Dermis blood vessel endothelial cell (primary cell): ENCODE measurements at regions not wholly inside any gene's neighbourhood (a gene's known extent, or its start where the extent isn't known, plus 50 kb on each side); places are given as distances from the start of the nearest gene placed in this dataset.

Experiments used
- DNase-seq: peaks from one replicate; pipeline ENCODE4 v3.0.0; 2010

DNA sequence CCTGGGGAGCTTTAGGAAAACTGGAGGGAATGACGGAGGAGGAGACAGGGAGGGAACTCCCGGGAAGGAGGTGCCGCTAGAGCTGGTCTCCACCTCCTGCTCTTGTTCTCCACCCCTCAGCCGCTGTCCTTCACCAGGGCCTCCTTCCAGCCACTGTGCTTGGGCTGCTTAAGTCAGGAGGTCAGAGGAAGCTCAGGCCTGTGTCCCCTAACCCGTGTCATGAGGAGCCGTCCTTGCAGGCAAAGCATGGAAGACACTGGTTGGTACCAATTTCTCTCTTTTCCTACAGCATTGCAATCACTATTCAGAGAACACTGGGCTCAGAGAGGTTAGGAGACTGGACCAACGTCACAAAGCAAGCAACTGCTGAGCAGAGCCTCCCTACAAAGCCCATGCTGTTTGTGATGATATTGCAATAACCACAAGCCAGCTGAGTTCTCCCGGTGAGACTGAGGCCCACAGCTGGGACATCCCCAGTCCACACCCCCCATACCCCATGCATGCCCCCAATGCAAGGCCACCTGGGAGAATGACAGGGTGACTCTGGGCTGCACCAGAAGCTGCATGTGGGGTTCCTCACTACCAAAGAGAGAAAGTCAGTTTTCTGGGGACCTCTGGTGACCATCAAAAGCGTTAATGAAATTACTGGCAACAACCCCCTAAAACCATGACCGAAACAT lies 427.5 kb downstream of the NPHP4 start:
- no peak for DNase-seq

DNA sequence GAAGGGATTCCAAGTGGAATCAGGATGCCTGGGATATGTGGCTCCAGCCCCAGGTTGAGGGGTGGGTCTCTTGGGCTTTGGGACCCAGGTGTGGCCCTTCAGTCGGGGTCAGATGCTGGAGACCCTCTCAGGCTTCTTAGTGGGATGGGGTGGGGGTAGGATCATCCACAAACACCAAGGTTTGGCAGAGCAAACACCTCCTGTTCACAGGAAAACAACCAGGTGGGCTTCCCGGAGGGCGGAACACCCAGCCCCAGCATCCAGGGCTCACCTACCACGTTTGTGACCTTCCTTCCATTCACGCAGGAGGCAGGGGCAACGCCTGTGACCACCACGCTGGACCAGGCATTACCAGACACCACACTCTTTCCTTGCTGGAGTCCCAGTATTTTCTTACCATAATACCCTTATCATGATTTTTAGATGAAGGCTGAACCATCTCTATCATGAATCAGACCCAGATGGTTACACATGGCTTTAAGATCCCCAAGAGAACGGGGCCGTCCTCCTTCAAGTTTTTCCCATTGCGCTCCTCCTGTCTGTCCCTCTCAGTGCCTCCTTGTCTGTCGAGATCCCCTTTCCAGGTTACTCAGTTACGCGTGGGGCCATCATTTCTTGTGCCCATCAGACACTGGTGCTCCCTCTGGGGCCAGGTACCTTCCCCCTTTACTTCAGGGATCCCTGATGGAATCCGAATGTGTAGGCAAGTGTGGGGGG lies 428.2 kb downstream of the NPHP4 start:
- DNase-seq, result no peak

DNA sequence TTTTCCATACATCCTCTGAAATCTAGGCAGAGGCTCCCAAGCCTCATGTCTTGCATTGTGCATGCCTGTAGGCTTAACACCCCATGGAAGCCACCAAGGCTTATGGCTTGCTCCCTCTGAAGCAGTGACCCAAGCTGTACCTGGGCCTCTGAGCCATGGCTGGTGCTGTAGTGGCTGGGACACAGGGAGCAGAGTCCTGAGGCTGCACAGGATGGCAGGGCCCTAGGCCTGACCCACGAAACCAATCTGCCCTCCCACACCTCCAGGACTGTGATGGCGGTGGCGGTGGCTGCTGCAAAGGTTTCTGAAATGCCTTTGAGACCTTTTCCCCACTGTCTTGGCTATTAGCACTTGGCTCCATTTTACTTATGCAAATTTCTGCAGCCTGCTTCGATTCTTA lies 429.5 kb downstream of the NPHP4 start:
- DNase-seq, result no peak

DNA sequence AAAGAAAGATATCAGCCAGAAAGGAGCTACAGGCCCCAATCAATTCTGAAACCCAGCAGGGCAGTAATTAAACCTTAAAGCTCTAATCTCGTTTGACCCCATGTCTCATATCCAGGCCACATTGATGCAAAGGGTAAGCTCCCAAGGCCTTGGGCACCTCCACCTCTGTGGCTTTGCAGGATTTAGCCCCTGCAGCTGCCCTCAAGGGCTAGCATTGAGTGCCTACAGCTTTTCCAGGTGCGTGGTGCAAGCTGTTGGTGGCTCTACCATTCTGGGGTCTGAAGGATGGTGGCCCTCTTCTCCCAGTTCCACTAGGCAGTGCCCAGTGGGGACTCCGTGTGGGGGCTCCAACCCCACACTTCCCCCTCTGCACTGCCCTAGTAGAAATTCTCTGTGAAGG lies 429.9 kb downstream of the NPHP4 start:
- DNase-seq, result no peak

DNA sequence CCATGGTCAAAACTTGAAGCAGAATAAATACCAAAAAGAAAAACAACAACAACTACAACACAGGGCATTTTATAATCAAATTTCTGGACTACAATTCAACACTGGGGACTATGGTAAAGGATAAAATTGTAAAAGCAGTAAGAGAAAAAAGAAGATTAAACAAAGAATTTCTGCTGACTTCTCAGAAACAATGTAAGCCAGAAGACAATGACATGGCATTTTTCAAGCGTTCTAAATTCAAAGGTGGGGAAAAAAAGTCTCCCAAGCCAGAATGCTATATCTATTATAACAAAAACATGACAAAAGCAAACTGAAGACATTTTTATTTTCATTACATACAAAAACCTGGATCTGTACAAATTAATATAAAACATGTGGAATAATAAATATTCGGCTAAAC lies 433.1 kb downstream of the NPHP4 start:
- DNase-seq, result no peak

DNA sequence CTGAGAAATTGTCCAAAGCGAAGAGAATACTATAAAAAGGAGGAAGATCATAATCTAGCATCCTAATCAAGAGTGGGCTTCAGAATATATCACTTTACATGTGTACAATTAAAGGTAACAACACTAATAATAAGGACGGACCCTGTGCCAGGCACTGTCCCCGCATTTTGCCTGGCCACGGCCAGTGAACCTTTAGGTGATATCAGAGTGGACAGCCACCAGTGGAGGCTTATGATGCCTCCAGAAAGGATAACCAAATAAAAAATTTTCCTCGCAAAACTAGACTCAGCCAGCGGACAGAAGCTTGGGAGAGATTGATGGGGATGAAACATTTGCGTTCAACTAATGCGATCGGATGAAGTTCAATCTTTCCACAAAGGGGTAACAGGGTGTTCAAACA lies 436.4 kb downstream of the NPHP4 start:
- no peak for DNase-seq

DNA sequence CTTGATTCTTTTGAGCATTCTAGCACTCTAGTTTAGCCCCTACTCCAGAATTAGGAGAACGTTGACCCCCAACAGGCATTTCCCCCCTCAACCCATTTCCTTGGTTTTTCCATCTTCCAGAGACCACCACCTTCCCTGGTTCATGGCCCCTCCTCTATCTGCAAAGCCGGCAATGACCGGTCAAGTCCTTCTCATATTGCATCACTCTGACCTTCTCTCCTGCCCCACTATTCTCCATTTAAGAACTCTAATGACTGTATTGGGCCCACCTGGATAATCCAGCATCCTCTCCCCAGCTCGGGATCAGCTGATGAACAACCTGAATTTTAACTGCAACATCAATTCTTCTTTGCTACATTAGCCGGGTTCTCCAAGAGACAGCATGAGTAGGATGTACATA lies 437.4 kb downstream of the NPHP4 start:
- no peak for DNase-seq

DNA sequence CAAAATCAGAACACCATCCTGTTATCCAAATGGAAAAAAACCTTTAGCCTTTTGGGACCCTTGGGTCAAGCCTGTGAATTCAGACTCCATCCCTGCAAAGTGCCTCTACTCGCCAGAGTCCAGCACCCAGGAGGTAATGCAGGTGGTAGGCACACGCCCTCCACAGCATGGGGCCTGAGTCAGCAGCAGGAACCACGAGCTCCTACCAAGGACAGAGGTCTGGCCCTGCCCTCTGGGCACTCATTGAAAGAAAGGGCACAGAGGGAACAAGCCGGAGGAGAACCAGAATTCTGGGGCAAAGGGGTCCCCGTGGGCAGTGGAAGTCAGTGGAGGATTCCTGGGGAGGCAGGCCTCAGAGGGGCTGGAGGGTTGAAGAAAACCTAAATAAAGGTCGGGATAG lies 438.1 kb downstream of the NPHP4 start:
- no peak for DNase-seq

DNA sequence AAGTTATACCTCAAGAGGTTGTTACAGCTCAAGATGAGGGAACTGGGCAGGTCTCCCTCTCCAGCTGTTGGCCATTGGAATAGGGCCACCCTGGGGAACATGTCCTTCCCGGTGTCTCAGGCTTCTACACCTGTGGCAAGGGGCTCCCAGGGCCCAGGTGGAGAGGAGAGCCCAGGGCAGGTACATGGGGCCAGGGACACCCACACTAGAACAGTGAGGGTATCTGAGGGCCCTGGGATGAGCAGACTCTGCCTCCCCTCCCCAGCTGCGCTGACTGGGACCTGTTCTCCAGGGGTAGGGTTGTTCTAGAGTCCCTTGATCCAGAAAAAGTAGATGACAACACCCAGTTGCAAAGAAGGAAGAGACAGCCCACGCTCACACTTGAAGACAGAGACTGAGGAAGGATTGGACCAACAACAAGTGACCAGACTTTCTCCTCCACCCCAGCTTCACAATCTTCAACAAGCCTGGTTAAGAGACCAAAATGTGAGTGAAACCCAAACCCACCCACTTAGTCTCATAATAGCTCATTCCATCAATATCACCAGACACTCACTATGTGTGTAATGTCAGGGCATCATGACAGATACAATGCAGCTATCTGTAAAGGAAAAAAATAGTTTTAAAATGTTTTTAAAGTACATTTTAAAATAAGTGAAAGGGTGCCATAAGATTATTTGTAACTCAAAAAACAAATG lies 439.3 kb downstream of the NPHP4 start:
- DNase-seq, result no peak

DNA sequence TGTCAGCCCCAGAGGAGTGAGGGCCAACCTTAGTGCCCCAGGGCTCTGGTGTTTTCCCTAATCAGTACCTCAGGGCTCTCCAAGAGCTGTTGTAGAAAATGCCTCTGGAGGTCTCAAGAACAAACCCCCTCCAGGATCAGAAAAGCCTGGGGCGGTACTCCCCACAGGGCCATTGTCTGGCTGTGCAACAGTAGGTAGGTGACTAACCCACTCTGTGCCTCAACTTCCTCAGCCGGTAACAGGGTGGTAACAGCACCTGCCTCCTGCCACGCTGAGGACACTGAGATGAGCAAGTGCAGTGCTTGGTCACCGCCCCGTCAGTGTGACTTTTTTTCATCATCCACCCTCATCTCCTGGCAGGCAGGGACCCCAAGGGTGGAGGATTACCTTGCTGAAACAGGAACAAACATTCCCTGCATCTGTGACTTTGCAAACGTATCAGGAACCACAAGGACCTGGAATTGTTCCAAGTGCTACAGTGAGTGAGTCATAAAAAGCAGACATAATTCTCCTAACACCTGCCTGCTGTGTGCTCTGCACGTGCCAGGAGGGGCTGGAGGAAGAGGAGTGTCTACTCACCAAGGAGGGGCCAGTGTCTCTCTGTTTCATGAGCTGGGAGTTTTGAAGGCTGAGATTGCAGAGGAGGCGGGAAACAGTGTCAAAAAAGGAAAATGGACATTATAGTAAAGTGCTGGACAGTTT lies 440.8 kb downstream of the NPHP4 start:
- DNase-seq, result no peak

DNA sequence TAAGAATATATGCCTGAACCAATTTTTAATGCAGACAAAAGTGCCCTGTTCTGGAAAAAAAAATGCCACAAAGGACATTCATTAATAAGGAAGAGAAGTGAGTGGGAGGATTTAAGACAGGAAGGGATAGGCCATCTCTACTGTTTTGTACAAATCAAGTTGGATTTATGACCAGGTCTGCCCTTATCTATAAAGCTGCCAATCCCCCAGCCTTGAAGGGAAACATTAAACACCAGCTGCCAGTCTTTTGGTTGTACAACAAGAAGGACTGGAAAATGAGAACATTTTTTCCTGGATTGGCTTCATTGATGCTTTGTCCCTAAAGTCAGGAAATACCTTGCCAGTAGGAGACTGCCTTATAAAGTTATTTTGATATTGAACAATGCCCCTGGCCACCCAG lies 444.0 kb downstream of the NPHP4 start:
- DNase-seq, result no peak

DNA sequence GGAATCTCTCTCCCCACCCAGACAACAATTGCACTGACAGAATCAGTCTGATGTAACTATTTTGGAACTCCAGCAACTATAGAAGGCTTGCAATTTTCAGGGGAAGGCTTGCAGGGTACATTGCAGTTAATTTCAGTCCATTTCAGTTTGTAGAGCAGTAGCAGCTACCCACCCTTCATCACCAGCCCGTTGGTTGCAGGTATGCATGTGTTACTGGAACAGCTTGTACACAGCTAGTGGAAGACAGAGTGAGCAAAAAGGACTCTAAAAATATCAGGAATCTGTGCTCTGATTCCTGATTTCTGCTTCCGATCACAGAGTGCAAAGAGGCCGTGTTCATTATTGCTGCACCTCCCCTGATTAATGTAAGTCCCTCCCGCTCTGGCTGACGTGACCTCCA lies 449.0 kb downstream of the NPHP4 start:
- DNase-seq, result no peak

DNA sequence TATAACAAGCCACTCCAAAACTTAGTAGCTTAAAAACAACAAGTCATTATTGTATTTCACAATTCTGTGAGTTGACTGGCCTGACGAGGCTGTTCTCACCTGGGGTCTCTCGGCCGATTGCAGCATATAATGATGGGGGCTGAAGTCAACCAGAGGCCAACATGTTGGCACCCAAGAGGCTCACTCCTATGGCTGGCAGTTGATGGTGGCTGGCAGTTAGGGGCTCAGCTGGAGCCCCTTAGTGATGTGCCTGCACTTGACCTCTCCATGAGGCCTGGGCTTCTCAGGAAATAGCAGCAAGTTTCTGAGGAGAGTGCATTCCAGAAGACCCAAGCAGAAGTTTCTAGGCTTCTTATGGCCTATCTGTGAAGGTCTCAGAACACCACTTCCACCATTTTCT lies 459.4 kb downstream of the NPHP4 start:
- no peak for DNase-seq

DNA sequence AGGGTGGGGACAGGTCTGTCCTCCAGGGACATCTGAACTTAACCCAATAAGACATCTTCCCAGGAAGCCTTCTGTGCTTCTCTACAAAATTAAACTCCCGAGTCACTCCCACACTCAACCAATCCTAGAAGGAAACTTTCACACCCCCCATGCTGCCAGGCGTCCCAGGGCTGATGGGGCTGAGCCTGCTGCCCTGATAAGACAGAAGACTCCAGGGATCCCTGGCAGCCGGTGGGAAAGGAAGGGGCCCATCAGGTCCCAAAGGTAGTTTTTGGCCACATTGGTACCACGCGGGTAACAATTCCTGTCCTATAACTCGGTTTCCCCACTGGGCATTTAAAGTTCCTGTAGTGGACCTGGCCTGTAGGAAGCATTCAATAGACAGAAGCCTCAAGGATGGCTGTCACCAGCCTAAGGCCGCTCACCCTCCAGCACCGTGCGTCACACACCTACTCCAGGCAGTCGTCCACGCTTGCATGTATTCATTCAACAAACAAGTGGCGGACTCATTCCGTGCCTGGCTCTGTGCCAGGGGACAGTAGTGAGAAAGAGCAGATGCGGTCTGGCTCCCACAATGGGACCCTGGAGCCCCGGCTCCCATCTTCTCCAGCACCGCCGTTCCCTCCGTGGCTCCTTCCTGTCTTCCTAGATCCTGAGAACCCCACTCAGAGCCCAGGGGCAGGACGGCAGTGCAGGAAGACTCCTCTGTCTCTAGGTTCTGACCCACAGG lies 465.2 kb downstream of the NPHP4 start:
- DNase-seq, result no peak

DNA sequence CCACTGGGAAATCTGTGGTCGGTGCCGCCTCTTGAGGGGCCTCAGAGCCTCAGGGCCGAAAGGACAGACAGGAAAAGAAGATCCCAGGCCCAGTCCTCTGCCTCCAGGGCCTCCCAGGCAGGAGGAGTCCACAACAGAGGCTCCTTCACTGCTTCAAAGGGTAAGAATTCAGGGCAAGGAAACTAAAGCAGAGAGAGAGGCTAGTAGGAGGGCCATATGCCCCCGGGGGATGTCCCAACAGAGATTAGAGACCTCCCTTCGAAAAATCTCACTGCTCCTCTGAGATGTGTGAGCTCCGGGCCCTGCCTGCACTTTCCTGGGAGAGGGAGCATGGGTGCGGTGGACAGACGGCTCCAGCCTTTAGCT lies 465.9 kb downstream of the NPHP4 start:
- DNase-seq, result no peak

DNA sequence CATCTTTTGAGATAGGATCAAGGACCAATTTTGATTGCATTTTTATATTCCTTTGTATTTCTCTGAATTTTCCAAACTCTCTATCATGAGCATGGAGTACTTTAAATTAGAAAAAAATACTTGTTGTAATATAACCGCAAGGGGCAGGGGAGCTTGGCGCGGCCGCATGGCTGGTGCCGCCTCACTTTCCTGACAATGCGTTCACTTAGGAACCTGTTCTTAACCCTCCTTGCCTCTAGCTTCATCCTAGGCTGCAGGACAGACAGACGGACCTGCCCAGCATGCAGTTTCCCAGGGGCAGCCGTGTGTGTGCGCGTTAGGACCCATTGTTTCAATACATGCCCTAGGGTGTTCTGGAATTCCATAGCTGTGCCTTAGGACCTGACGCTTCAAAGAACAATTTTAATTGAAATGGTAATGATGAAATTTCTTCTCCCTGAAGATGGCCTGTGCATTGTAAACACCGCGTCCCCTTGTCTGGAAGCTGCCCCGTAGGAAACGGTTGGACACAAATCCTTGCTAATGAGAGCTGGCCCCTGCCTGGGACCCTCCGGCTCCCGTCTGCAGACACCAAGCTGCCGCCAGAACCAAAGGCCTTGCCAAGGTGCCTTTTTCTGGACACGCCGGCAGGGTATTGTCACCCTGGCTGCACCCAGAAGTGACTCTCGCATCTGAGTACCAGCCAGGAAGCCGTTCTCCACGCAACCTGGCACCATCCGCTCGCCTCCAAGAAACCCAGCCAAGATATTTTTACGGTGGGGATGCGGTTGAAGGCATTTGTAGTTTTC lies 466.4 kb downstream of the NPHP4 start:
- no peak for DNase-seq

DNA sequence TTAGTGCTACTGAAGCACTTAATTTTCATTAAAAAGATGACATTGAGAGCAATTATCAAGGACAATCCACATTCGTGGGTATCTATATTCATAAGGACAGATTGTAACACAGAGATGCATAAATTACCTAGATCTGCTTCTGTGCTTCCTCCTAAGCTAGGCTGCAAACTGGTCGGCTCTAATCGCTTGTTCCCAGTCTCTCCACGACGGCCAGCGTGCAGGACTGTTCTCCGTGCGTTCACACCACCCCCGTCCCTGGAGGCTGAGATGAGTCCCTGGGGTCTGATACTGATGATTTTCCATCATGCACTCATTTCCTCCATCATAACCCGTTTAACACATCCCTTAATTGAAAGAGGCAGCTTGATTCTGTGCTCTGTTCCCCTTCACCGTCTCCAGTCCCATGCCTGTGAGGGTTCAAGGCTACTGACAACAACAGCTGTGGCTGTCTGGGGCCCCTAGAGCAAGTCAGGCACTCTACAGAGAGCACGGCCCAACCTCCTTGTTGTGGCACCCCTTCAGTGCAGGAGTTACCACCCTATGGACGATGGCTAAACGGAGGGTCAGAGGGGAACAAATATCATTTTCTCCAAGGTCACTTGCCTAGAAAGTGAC lies 469.6 kb downstream of the NPHP4 start:
- no peak for DNase-seq

DNA sequence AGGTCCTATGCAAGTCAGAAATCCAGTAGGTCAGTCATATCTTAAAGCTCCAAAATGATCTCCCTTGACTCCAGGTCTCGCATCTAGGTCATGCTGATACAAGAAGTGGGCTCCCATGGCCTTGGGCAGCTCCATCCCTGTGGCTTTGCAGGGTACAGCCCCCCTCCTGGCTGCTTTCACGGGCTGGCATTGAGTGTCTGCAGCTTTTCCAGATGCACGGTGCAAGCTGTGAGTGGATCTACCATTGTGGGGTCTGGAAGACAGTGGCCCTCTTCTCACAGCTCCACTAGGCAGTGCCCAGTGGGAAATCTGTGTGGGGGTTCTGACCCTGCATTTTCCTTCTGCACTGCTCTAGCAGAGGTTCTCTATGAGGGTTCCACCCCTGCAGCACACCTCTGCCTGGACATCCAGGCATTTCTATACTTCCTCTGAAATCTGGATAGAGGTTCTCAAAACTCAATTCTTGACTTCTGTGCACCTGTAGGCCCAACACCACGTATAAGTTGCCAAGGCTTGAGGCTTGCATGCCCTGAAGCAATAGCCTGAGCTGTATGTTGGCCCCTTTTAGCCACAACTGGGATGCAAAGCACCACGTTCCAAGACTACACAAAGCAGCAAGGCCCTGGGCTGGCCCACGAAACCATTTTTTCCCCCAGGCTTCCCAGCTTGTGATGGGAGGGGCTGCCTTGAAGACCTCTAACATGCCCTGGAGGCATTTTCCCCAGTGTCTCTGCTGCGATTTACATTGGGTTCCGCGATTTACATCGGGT lies 472.7 kb downstream of the NPHP4 start:
- no peak for DNase-seq

DNA sequence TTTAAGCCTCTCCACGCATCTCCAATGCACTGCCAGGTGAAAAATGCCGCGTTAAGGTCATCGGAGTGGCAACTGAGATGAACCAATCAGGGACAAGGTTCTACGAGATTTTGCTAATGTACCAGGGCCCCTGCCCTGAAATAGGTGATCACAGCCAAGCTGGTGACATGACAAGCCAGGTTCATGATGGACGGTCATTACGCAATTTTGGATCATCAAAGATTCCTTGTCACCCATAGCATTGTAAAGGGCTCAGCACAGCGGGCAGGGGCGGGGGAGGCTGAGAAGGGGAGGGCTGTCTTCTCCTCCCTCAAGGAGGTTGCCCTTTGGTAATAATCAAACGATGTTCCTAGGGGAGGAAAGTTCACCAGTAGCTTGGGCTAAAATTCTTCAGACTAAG lies 475.5 kb downstream of the NPHP4 start:
- DNase-seq, result no peak

DNA sequence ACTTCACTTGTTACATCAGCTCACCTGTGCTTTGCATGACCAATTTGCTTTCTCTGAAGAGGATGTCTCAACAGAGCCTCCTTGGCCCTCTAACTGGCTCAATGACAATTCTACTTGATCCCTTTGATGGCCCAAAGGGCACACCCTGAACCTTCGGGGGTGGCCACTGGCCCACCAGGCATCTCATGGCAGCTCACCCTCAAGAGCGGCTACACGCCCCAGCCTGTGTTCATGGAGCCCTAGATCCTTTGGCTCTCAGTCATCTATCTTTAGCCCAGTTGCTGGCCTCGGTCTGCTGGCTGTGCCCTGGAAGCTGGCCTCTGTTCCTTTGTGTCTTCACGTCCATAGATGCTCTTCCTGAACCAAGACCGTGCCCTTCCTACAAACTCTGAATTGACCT lies 476.7 kb downstream of the NPHP4 start:
- no peak for DNase-seq
